Nephron progenitor cell (in vitro differentiated cells): ENCODE measurements at regions not wholly inside any gene's neighbourhood (a gene's known extent, or its start where the extent isn't known, plus 50 kb on each side); places are given as distances from the start of the nearest gene placed in this dataset.

Experiments
- DNase-seq: peaks from one replicate; pipeline ENCODE4 v3.0.0; 2021
- H3K27ac Mint-ChIP-seq: 2 replicates; pipeline ENCODE4 v1.8.0; 2021; ENCODE audit warnings: mild to moderate bottlenecking, moderate library complexity, mixed read lengths
- H3K27me3 Mint-ChIP-seq: 2 replicates; pipeline ENCODE4 v1.8.0; 2021; ENCODE audit warnings: mild to moderate bottlenecking, low read depth, mixed read lengths; ENCODE audit not compliant: poor library complexity
- H3K36me3 Mint-ChIP-seq: 2 replicates; pipeline ENCODE4 v1.8.0; 2021; ENCODE audit warnings: low read depth, mixed read lengths
- H3K4me1 Mint-ChIP-seq: 2 replicates; pipeline ENCODE4 v1.8.0; 2021; ENCODE audit warnings: mixed read lengths
- H3K4me3 Mint-ChIP-seq: 2 replicates; pipeline ENCODE4 v1.8.0; 2021; ENCODE audit warnings: mild to moderate bottlenecking, moderate library complexity, mixed read lengths
- H3K9me3 Mint-ChIP-seq: 2 replicates; pipeline ENCODE4 v1.8.0; 2021; ENCODE audit warnings: mild to moderate bottlenecking, moderate library complexity, mixed read lengths
- CTCF ChIP-seq: fragments of 200-600 bp; sonication (generic); IDR thresholded peaks from 2 replicates; pipeline ENCODE4 v1.5.0; 2021; ENCODE audit warnings: antibody characterized with exemption

DNA sequence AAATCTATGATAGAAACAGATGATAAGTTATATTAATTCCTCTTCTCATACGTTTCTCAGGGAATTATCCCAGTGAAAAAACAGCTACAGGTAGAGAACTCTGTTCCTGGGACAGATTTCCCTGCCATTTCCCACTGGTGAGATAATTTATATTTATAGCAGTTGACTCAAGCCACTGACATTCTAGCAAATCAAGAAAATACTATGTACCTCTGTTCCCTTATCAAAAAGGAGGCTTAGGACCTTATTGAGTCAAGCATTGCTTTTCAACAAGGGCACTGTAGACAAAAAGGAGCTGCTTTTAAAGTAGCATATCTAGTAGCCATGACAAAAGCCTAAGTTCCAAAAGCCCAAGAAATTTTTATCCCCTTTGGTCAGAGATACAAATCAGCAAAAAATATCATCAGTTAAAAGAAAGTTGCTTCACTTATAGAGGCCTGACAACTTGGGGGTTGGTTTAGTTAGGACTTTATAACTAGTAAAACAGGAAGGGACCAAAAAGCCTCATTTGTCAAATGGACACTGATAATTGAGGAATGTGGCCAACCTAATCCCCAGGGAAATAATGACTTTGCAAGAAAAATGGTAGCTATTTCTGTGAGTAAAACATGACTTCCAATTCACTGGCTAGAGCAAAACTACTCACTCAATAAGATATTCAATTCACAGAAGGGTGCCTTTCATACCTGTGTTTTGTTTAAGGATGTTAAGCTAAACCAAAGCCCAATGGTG is 652.5 kb downstream of the SLITRK1 start:
- TF ChIP-seq CTCF = no peak
- no peak for DNase-seq
- Mint-ChIP-seq H3K4me3 (no peak overlapping the region), H3K36me3 (no peaks in the 10 kb centered on the region), H3K27me3 (no peaks in the 10 kb centered on the region), H3K4me1 (no peaks in the 10 kb centered on the region), H3K9me3 (no peaks in the 10 kb centered on the region), H3K27ac (no peak overlapping the region)

DNA sequence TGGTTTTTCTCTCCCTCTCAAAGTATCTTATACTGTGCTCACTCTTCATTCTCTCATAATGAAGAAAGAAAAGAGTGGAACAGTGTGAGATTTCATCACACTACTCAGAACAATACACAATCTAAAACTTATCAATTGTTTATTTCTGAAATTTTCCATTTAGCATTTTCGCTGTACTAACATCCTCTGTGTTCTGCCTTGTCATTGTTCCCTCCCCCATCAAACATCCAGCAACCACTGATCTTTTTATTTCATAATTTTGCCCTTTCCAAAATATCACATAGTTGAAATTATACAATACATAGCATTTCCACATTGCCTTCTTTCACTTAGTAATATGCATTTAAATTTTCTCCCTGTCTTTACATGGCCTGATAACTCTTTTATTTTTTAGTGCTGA is 658.7 kb downstream of the SLITRK1 start:
- Mint-ChIP-seq H3K4me1 (no peaks in the 10 kb centered on the region), H3K4me3 (no peak overlapping the region), H3K27ac (no peak overlapping the region), H3K27me3 (no peaks in the 10 kb centered on the region), H3K36me3 (no peaks in the 10 kb centered on the region), H3K9me3 (no peaks in the 10 kb centered on the region)
- no peak for DNase-seq
- TF ChIP-seq CTCF = no peak

GRCh38 chr13:83221813-83222241 is 660.4 kb downstream of the SLITRK1 start:
- H3K9me3 Mint-ChIP-seq = no peaks in the 10 kb centered on the region
- no peak for TF ChIP-seq CTCF
- DNase-seq = no peak
- H3K36me3 Mint-ChIP-seq = no peaks in the 10 kb centered on the region
- no peaks in the 10 kb centered on the region for H3K4me1 Mint-ChIP-seq
- no peak overlapping the region for H3K4me3 Mint-ChIP-seq
- no peak overlapping the region for H3K27ac Mint-ChIP-seq
- H3K27me3 Mint-ChIP-seq = no peaks in the 10 kb centered on the region

DNA sequence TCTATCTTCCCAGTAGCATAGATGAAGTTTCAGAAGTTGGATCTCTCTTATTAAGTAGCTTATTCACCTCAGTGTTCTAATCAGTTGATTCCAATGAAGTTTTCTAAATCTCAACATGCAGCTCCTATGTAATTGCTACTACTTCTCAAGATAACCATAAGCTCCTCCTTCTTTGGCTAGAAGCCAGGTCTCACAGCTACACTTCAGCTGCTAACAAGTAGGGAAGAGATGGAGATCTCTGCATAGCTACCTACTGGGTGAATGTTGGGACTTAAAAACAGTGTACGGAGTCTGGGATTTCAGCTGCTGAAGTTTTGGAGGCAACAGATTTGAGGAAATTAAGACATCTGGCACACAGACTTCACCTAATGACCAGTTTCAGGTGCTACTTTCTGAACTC is 661.0 kb downstream of the SLITRK1 start:
- no peaks in the 10 kb centered on the region for H3K9me3 Mint-ChIP-seq
- no peaks in the 10 kb centered on the region for H3K36me3 Mint-ChIP-seq
- H3K4me1 Mint-ChIP-seq = no peaks in the 10 kb centered on the region
- H3K27me3 Mint-ChIP-seq = no peaks in the 10 kb centered on the region
- no peak overlapping the region for H3K27ac Mint-ChIP-seq
- DNase-seq = no peak
- no peak overlapping the region for H3K4me3 Mint-ChIP-seq
- no peak for TF ChIP-seq CTCF

DNA sequence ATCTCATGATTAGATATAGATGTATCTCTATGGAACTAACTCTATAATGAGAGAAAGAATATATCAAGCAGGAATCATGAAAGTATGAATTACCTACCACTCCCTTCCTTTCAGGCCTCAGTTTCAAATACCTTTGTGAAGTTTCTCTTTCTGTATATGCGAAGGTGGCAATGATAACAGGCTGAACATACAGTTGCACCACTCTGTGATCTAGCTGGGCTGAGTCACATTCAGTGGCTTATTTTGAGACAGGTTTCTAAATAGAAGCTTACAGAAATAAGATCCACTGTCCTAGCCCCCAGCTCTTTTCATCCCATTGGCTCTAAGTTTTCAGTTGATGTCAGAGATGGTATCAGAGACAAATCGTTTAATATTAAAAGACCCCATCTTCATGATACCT is 662.0 kb downstream of the SLITRK1 start:
- no peak for TF ChIP-seq CTCF
- no peaks in the 10 kb centered on the region for H3K4me1 Mint-ChIP-seq
- H3K27ac Mint-ChIP-seq = no peak overlapping the region
- H3K9me3 Mint-ChIP-seq = no peaks in the 10 kb centered on the region
- no peak for DNase-seq
- no peak overlapping the region for H3K4me3 Mint-ChIP-seq
- H3K36me3 Mint-ChIP-seq = no peaks in the 10 kb centered on the region
- H3K27me3 Mint-ChIP-seq = no peaks in the 10 kb centered on the region

GRCh38 chr13:83219832-83220231 is 662.4 kb downstream of the SLITRK1 start:
- no peaks in the 10 kb centered on the region for H3K36me3 Mint-ChIP-seq
- no peak overlapping the region for H3K27ac Mint-ChIP-seq
- H3K9me3 Mint-ChIP-seq = no peaks in the 10 kb centered on the region
- no peak for TF ChIP-seq CTCF
- H3K4me1 Mint-ChIP-seq = no peaks in the 10 kb centered on the region
- DNase-seq = no peak
- no peak overlapping the region for H3K4me3 Mint-ChIP-seq
- H3K27me3 Mint-ChIP-seq = no peaks in the 10 kb centered on the region
